ENCODE measurements at regions not wholly inside any gene's neighbourhood (a gene's known extent, or its start where the extent isn't known, plus 50 kb on each side); places are given as distances from the start of the nearest gene placed in this dataset.

DNA sequence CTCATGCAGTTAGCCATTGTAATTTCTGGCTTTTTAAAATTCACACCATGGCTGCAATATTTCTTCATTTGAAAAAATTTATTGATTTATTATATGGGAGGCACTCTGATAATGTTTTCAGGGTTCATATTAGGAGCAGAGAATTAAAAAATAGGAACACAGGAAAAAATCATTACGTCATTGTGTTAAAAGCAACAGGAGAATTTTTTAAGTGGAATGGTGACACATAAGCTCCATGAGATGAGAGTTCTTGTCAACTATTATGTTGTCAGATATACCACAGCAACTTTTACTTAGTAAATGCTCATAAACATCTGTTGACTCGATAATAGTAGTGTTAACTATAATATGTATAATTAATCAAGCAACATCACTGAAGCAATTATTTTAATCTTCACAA is 400.1 kb downstream of the TDRD3 start:
- Histone ChIP-seq H3K4me3 (ENCODE audit: low read length) (no peak overlapping the region), H3K9me2 (replicated peaks; ENCODE audit: control insufficient read depth, low read length) (no peaks in the 10 kb centered on the region), H3K79me2 (ENCODE audit: control insufficient read depth, low read length) (no peaks in the 10 kb centered on the region), H3F3A (ENCODE audit: control insufficient read depth, insufficient read depth) (no peaks in the 10 kb centered on the region), H3K4me2 (ENCODE audit: low read length) (no peak overlapping the region), H3K9me3 (ENCODE audit: control insufficient read depth, insufficient read depth, low read length) (no peaks in the 10 kb centered on the region), H4K20me1 (ENCODE audit: control insufficient read depth, insufficient read depth, low read depth, low read length) (no peaks in the 10 kb centered on the region), H3K27ac (ENCODE audit: low read depth, low read length) (no peak overlapping the region), H3K4me1 (ENCODE audit: control insufficient read depth, low read length) (no peaks in the 10 kb centered on the region), H3K27me3 (ENCODE audit: control insufficient read depth, low read length) (no peaks in the 10 kb centered on the region), H3K36me3 (ENCODE audit: control insufficient read depth, low read length) (no peaks in the 10 kb centered on the region)
- TF ChIP-seq EZH2phosphoT487 (IDR thresholded peaks at IDR 0.05; ENCODE audit: borderline replicate concordance, low read length): no peak
- TF ChIP-seq, protein P1, sequence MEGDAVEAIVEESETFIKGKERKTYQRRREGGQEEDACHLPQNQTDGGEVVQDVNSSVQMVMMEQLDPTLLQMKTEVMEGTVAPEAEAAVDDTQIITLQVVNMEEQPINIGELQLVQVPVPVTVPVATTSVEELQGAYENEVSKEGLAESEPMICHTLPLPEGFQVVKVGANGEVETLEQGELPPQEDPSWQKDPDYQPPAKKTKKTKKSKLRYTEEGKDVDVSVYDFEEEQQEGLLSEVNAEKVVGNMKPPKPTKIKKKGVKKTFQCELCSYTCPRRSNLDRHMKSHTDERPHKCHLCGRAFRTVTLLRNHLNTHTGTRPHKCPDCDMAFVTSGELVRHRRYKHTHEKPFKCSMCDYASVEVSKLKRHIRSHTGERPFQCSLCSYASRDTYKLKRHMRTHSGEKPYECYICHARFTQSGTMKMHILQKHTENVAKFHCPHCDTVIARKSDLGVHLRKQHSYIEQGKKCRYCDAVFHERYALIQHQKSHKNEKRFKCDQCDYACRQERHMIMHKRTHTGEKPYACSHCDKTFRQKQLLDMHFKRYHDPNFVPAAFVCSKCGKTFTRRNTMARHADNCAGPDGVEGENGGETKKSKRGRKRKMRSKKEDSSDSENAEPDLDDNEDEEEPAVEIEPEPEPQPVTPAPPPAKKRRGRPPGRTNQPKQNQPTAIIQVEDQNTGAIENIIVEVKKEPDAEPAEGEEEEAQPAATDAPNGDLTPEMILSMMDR (IDR thresholded peaks at IDR 0.05; ENCODE audit: low read depth, low read length, poor library complexity, severe bottlenecking): no peak

DNA sequence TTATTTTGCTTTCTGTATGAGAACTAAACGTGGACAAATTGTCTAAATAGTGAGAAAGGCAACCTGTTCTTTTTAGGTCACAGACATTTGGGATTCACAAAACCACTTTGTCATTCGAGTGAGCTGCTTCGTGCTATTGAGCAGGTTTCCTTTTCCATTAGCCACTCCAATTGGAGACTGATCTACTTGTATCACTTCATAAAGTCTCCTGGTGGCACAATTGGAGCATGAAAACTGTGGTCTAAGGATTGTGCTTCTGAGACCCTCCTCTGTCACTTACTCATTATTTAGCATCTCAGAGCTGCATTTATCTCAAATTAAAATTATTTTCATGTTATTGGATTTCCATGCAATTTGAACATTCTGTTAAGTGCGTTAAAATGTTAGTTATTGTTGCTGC is 397.7 kb downstream of the TDRD3 start:
- Histone ChIP-seq H3K4me2 (ENCODE audit: low read length) (no peak overlapping the region), H3K9me2 (replicated peaks; ENCODE audit: control insufficient read depth, low read length) (no peaks in the 10 kb centered on the region), H3K4me1 (ENCODE audit: control insufficient read depth, low read length) (no peaks in the 10 kb centered on the region), H3K4me3 (ENCODE audit: low read length) (no peak overlapping the region), H4K20me1 (ENCODE audit: control insufficient read depth, insufficient read depth, low read depth, low read length) (no peaks in the 10 kb centered on the region), H3K36me3 (ENCODE audit: control insufficient read depth, low read length) (no peaks in the 10 kb centered on the region), H3K79me2 (ENCODE audit: control insufficient read depth, low read length) (no peaks in the 10 kb centered on the region), H3K9me3 (ENCODE audit: control insufficient read depth, insufficient read depth, low read length) (no peaks in the 10 kb centered on the region), H3F3A (ENCODE audit: control insufficient read depth, insufficient read depth) (no peaks in the 10 kb centered on the region), H3K27me3 (ENCODE audit: control insufficient read depth, low read length) (no peaks in the 10 kb centered on the region), H3K27ac (ENCODE audit: low read depth, low read length) (no peak overlapping the region)
- TF ChIP-seq EZH2phosphoT487 (IDR thresholded peaks at IDR 0.05; ENCODE audit: borderline replicate concordance, low read length): no peak
- TF ChIP-seq, protein P1 (IDR thresholded peaks at IDR 0.05; ENCODE audit: low read depth, low read length, poor library complexity, severe bottlenecking): no peak

DNA sequence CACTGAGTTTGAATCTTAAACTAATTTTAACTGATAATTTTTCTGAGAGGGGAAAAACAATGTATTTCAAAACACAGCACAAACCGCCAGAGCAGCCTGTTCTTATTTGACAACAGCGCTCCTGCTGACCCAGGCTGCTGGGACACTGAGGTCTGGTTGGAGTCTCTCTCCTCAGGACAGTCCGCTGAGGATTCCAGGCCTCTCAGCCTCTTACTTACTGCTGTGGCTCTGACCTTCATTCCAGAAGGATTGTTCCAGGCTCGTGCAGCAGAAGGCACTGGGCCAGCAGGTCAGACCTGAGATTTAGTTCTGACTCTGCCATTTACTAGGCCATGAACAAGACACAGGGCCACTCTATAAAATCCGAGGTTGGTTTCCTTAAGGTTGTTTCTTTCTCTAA is 393.6 kb downstream of the TDRD3 start:
- Histone ChIP-seq H3F3A (ENCODE audit: control insufficient read depth, insufficient read depth) (no peaks in the 10 kb centered on the region), H3K27ac (ENCODE audit: low read depth, low read length) (no peak overlapping the region), H3K36me3 (ENCODE audit: control insufficient read depth, low read length) (no peaks in the 10 kb centered on the region), H3K4me1 (ENCODE audit: control insufficient read depth, low read length) (no peaks in the 10 kb centered on the region), H3K27me3 (ENCODE audit: control insufficient read depth, low read length) (no peaks in the 10 kb centered on the region), H4K20me1 (ENCODE audit: control insufficient read depth, insufficient read depth, low read depth, low read length) (no peaks in the 10 kb centered on the region), H3K9me3 (ENCODE audit: control insufficient read depth, insufficient read depth, low read length) (no peaks in the 10 kb centered on the region), H3K4me3 (ENCODE audit: low read length) (no peak overlapping the region), H3K4me2 (ENCODE audit: low read length) (no peak overlapping the region), H3K79me2 (ENCODE audit: control insufficient read depth, low read length) (no peaks in the 10 kb centered on the region), H3K9me2 (replicated peaks; ENCODE audit: control insufficient read depth, low read length) (no peaks in the 10 kb centered on the region)
- TF ChIP-seq, protein P1 (IDR thresholded peaks at IDR 0.05; ENCODE audit: low read depth, low read length, poor library complexity, severe bottlenecking): no peak
- no peak for TF ChIP-seq EZH2phosphoT487 (IDR thresholded peaks at IDR 0.05; ENCODE audit: borderline replicate concordance, low read length)

All from DOHH2 (cell line).